Retinal pigment epithelial cell (primary cell): ENCODE measurements at regions not wholly inside any gene's neighbourhood (a gene's known extent, or its start where the extent isn't known, plus 50 kb on each side); places are given as distances from the start of the nearest gene placed in this dataset.
"Not testable (repeated sequence)": the region's sequence is repeated elsewhere in the genome, so short reads cannot be mapped to it uniquely, and the experiment has no call there.

ENCODE experiments used
- DNase-seq: peaks from one replicate; pipeline ENCODE4 v3.0.0-alpha.2; 2010; ENCODE audit warnings: low read depth
- H3K4me3 ChIP-seq: 2 replicates; pipeline ENCODE4 v1.5.1; 2011; ENCODE audit warnings: mild to moderate bottlenecking, low read length, control low read depth, moderate library complexity
- CTCF ChIP-seq: conservative IDR thresholded peaks from 2 replicates; pipeline ENCODE4 v1.5.1; 2011; ENCODE audit warnings: low read depth, low read length, control low read depth, inconsistent platforms

GRCh38 chr6:40669343-40669742 is 82.2 kb upstream of the LRFN2 start:
- no peak for DNase-seq
- H3K4me3 ChIP-seq = no peak overlapping the region
- TF ChIP-seq CTCF = no peak

GRCh38 chr6:40668203-40668602 is 81.0 kb upstream of the LRFN2 start:
- no peak for TF ChIP-seq CTCF
- no peak overlapping the region for H3K4me3 ChIP-seq
- no peak for DNase-seq

GRCh38 chr6:40666530-40666929 is 79.4 kb upstream of the LRFN2 start:
- no peak for DNase-seq
- no peak for TF ChIP-seq CTCF
- no peak overlapping the region for H3K4me3 ChIP-seq

GRCh38 chr6:40661726-40662125 is 74.6 kb upstream of the LRFN2 start:
- TF ChIP-seq CTCF = no peak
- no peak for DNase-seq
- H3K4me3 ChIP-seq = no peak overlapping the region

- not testable (repeated sequence) for H3K4me3 ChIP-seq, DNase-seq
These were observed 69.6 kb upstream of the LRFN2 start for GRCh38 chr6:40656772-40657171.

- no peak for DNase-seq
- no peak overlapping the region for H3K4me3 ChIP-seq
- TF ChIP-seq CTCF = no peak
These were observed 67.7 kb upstream of the LRFN2 start for GRCh38 chr6:40654828-40655227.

- H3K4me3 ChIP-seq = no peak overlapping the region
- DNase-seq = no peak
- no peak for TF ChIP-seq CTCF
These were observed 57.9 kb upstream of the LRFN2 start for GRCh38 chr6:40645043-40645442.

- no peak for DNase-seq
- TF ChIP-seq CTCF = no peak
- H3K4me3 ChIP-seq = no peak overlapping the region
These were observed 55.7 kb upstream of the LRFN2 start for GRCh38 chr6:40642837-40643236.
